PC-3 (cell line): ENCODE measurements at regions not wholly inside any gene's neighbourhood (a gene's known extent, or its start where the extent isn't known, plus 50 kb on each side); places are given as distances from the start of the nearest gene placed in this dataset.

Experiments used
- EZH2 ChIP-seq: fragments of 300-600 bp; sonication (generic); IDR thresholded peaks from one replicate; pipeline ENCODE4 v1.6.1; 2017; ENCODE audit warnings: antibody characterized with exemption, mild to moderate bottlenecking, low read length; ENCODE audit not compliant: unreplicated experiment
- TF ChIP-seq, protein P1 (sequence below): fragments of 300-600 bp; sonication (generic); conservative IDR thresholded peaks from 2 replicates; pipeline ENCODE4 v1.5.1; 2017; ENCODE audit warnings: antibody characterized with exemption, low read depth, mild to moderate bottlenecking, low read length

DNA sequence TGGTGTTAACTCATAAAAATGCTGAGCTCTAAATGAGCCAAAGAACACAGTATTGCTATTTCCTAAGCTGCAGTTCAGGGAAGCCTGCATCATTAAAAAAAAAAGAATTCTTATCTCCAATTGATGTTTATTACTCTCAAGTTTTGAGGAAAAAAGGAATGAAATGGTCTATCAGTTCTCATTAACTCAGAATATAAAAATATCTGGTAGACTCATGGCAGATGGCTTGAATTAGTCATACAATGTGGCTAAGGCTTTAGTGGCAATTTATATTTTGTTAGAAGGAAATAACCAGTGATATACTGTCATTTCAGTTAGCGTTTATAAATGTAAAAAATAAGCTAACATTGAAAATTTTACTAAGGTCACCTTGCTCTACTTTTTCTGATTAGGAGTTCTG, 1403.4 kb upstream of the C9orf72 start:
- TF ChIP-seq, protein P1, sequence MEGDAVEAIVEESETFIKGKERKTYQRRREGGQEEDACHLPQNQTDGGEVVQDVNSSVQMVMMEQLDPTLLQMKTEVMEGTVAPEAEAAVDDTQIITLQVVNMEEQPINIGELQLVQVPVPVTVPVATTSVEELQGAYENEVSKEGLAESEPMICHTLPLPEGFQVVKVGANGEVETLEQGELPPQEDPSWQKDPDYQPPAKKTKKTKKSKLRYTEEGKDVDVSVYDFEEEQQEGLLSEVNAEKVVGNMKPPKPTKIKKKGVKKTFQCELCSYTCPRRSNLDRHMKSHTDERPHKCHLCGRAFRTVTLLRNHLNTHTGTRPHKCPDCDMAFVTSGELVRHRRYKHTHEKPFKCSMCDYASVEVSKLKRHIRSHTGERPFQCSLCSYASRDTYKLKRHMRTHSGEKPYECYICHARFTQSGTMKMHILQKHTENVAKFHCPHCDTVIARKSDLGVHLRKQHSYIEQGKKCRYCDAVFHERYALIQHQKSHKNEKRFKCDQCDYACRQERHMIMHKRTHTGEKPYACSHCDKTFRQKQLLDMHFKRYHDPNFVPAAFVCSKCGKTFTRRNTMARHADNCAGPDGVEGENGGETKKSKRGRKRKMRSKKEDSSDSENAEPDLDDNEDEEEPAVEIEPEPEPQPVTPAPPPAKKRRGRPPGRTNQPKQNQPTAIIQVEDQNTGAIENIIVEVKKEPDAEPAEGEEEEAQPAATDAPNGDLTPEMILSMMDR: no peak
- no peak for TF ChIP-seq EZH2
